Tibial nerve (tissue), 3 donors: ENCODE measurements at regions not wholly inside any gene's neighbourhood (a gene's known extent, or its start where the extent isn't known, plus 50 kb on each side); places are given as distances from the start of the nearest gene placed in this dataset.

ENCODE experiments used
- CTCF ChIP-seq, 5 experiments: fragments of 200-600 bp in 3 of 5; fragments of 450-650 bp in 2 of 5; sonication (generic) in 3 of 5; IDR thresholded peaks; one replicate each; pipeline ENCODE4 v1.5.1; 2016 to 2019; ENCODE audit warnings: antibody characterized with exemption in 5 of 5, mild to moderate bottlenecking in 3 of 5, moderate library complexity in 2 of 5
- POLR2A ChIP-seq, 2 donors: fragments of 450-650 bp; IDR thresholded peaks; one replicate each; pipeline ENCODE4 v1.6.1; 2017; ENCODE audit warnings: antibody characterized with exemption in 2 of 2, mild to moderate bottlenecking in 2 of 2, moderate library complexity in 2 of 2

DNA sequence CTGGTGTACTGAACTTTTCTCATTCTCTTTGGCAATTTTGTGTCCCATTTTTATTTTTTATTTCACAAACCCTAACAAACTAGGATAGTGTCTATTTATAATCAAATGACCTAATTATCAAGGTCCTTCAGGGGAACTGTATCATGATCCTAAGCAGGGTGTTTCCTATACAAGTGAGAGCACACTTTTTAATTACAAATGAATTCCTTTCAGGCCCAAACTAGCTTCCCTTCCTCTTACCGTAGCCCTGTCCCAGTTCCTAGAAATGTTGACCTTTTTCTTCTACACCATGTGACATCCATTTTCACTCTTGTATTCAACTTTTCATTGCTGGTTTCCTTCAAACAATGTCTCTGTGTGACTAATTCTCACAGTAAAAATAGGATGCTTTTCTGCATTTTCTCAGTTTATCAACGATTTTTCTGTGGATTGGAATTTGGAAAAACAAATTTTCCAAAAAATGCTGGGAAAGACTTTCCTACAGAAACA, 411.4 kb downstream of the CCDC91 start:
- no peak for TF ChIP-seq POLR2A (IDR thresholded peaks at IDR 0.05)
- no peak for TF ChIP-seq CTCF (IDR thresholded peaks at IDR 0.05)
